ENCODE measurements at regions not wholly inside any gene's neighbourhood (a gene's known extent, or its start where the extent isn't known, plus 50 kb on each side); places are given as distances from the start of the nearest gene placed in this dataset.

GRCh38 chr14:100955201-100955600, 51.7 kb upstream of the RTL1 start:
- TF ChIP-seq GATA2 (IDR thresholded peaks at IDR 0.05; ENCODE audit: low read depth, low read length) (no peak), GATA3 (IDR thresholded peaks at IDR 0.05; ENCODE audit: low read depth, low read length) (no peak)

GRCh38 chr14:100962494-100962893, 59.0 kb upstream of the RTL1 start:
- TF ChIP-seq GATA3 (IDR thresholded peaks at IDR 0.05; ENCODE audit: low read depth, low read length) (no peak), GATA2 (IDR thresholded peaks at IDR 0.05; ENCODE audit: low read depth, low read length) (no peak)

- no peak for TF ChIP-seq GATA2 (IDR thresholded peaks at IDR 0.05; ENCODE audit: low read depth, low read length)
- TF ChIP-seq GATA3 (IDR thresholded peaks at IDR 0.05; ENCODE audit: low read depth, low read length): no peak
These were observed 61.8 kb upstream of the RTL1 start for GRCh38 chr14:100965296-100965695.

- TF ChIP-seq GATA3 (IDR thresholded peaks at IDR 0.05; ENCODE audit: low read depth, low read length): no peak
- no peak for TF ChIP-seq GATA2 (IDR thresholded peaks at IDR 0.05; ENCODE audit: low read depth, low read length)
These were observed 63.7 kb upstream of the RTL1 start for GRCh38 chr14:100967178-100967577.

GRCh38 chr14:100967930-100968329, 64.4 kb upstream of the RTL1 start:
- no peak for TF ChIP-seq GATA3 (IDR thresholded peaks at IDR 0.05; ENCODE audit: low read depth, low read length)
- no peak for TF ChIP-seq GATA2 (IDR thresholded peaks at IDR 0.05; ENCODE audit: low read depth, low read length)

- TF ChIP-seq GATA3 (IDR thresholded peaks at IDR 0.05; ENCODE audit: low read depth, low read length) (no peak), GATA2 (IDR thresholded peaks at IDR 0.05; ENCODE audit: low read depth, low read length) (no peak)
These were observed 68.8 kb upstream of the RTL1 start for GRCh38 chr14:100972118-100972897.

- TF ChIP-seq GATA2 (IDR thresholded peaks at IDR 0.05; ENCODE audit: low read depth, low read length): no peak
These were observed 72.1 kb upstream of the RTL1 start for GRCh38 chr14:100975671-100976070.

GRCh38 chr14:100979079-100979478, 75.6 kb upstream of the RTL1 start:
- TF ChIP-seq GATA3 (IDR thresholded peaks at IDR 0.05; ENCODE audit: low read depth, low read length) (no peak), GATA2 (IDR thresholded peaks at IDR 0.05; ENCODE audit: low read depth, low read length) (no peak)

GRCh38 chr14:100979780-100980179, 76.3 kb upstream of the RTL1 start:
- TF ChIP-seq GATA2 (IDR thresholded peaks at IDR 0.05; ENCODE audit: low read depth, low read length) (no peak), GATA3 (IDR thresholded peaks at IDR 0.05; ENCODE audit: low read depth, low read length) (no peak)

GRCh38 chr14:100980823-100981222, 77.3 kb upstream of the RTL1 start:
- TF ChIP-seq GATA3 (IDR thresholded peaks at IDR 0.05; ENCODE audit: low read depth, low read length) (no peak), GATA2 (IDR thresholded peaks at IDR 0.05; ENCODE audit: low read depth, low read length) (no peak)

- TF ChIP-seq GATA2 (IDR thresholded peaks at IDR 0.05; ENCODE audit: low read depth, low read length): no peak
- no peak for TF ChIP-seq GATA3 (IDR thresholded peaks at IDR 0.05; ENCODE audit: low read depth, low read length)
These were observed 78.3 kb upstream of the RTL1 start for GRCh38 chr14:100981809-100982208.

GRCh38 chr14:100982353-100982752, 78.8 kb upstream of the RTL1 start:
- no peak for TF ChIP-seq GATA2 (IDR thresholded peaks at IDR 0.05; ENCODE audit: low read depth, low read length)
- no peak for TF ChIP-seq GATA3 (IDR thresholded peaks at IDR 0.05; ENCODE audit: low read depth, low read length)

- TF ChIP-seq GATA2 (IDR thresholded peaks at IDR 0.05; ENCODE audit: low read depth, low read length) (no peak), GATA3 (IDR thresholded peaks at IDR 0.05; ENCODE audit: low read depth, low read length) (no peak)
These were observed 79.2 kb upstream of the RTL1 start for GRCh38 chr14:100982762-100983161.

GRCh38 chr14:100983710-100984109, 80.2 kb upstream of the RTL1 start:
- TF ChIP-seq GATA2 (IDR thresholded peaks at IDR 0.05; ENCODE audit: low read depth, low read length) (no peak), GATA3 (IDR thresholded peaks at IDR 0.05; ENCODE audit: low read depth, low read length) (no peak)

GRCh38 chr14:100988011-100988410, 84.5 kb upstream of the RTL1 start:
- no peak for TF ChIP-seq GATA2 (IDR thresholded peaks at IDR 0.05; ENCODE audit: low read depth, low read length)
- TF ChIP-seq GATA3 (IDR thresholded peaks at IDR 0.05; ENCODE audit: low read depth, low read length): no peak
